ENCODE measurements at regions not wholly inside any gene's neighbourhood (a gene's known extent, or its start where the extent isn't known, plus 50 kb on each side); places are given as distances from the start of the nearest gene placed in this dataset.

- Histone ChIP-seq H3K27me3 (replicated peaks in 1 of 2; ENCODE audit: control insufficient read depth in 2 of 2, insufficient read depth in 2 of 2, low read length in 1 of 2) (peaks cover 0 to 3% of the 10 kb centered on the region in 2 experiments; a peak in 1 of 4 replicates), H3K9ac (ENCODE audit: control insufficient read depth, insufficient read depth, low read length) (no peak overlapping the region), H3K9me3 (replicated peaks; ENCODE audit: control insufficient read depth, insufficient read depth, low read length) (no peaks in the 10 kb centered on the region), H3K4me2 (ENCODE audit: control insufficient read depth, insufficient read depth) (no peak overlapping the region), H3K79me2 (ENCODE audit: control insufficient read depth, insufficient read depth, low read length) (no peaks in the 10 kb centered on the region), H3K27ac (ENCODE audit: control insufficient read depth, insufficient read depth) (no peak overlapping the region), H3K36me3 (ENCODE audit: control insufficient read depth in 2 of 2, insufficient read depth in 2 of 2, low read length in 1 of 2) (no peaks in the 10 kb centered on the region), H3K4me1 (ENCODE audit: control insufficient read depth, insufficient read depth, low read length) (no peaks in the 10 kb centered on the region), H4K20me1 (ENCODE audit: control insufficient read depth, insufficient read depth) (no peaks in the 10 kb centered on the region), H2AFZ (ENCODE audit: control insufficient read depth, low read depth, low read length) (no peak overlapping the region), H3K4me3 (no peak overlapping the region)
- CTCF ChIA-PET, result no interaction called here
- no TSS peak for BruUV-seq (replicated peaks)
- intact Hi-C loops (cut with micrococcal nuclease; ENCODE audit: unreplicated experiment), result no loop called here
- SMC1A ChIA-PET (ENCODE audit: uncharacterized antibody, unreplicated experiment), result no interaction called here
- 1% methylated on average over 7 of the region's 7 CpGs for WGBS (ENCODE audit: insufficient coverage, insufficient replicate concordance, low lambda C conversion rate, missing lambda C conversion rate)
- no peak for DNase-seq (ENCODE audit: low read depth, low spot score)
- no peak for ATAC-seq
- POLR2A ChIA-PET, result no interaction called here
- RAD21 ChIA-PET (ENCODE audit: unreplicated experiment), result no interaction called here
- no peak for FAIRE-seq
- in situ Hi-C loops (cut with MboI), result no loop called here
- TF ChIP-seq SREBF2 (IDR thresholded peaks at IDR 0.05; ENCODE audit: low read length), result no peak
- no peak for TF ChIP-seq SIN3A (IDR thresholded peaks at IDR 0.05; ENCODE audit: low read depth, low read length)
- TF ChIP-seq ZBTB40 (IDR thresholded peaks at IDR 0.05; ENCODE audit: borderline replicate concordance), result no peak
- no peak for TF ChIP-seq PKNOX1 (IDR thresholded peaks at IDR 0.05)
- TF ChIP-seq MEF2A (IDR thresholded peaks at IDR 0.05; ENCODE audit: insufficient read depth, low read depth, low read length), result no peak
- TF ChIP-seq CHD1 (IDR thresholded peaks at IDR 0.05; ENCODE audit: low read depth, low read length), result no peak
- TF ChIP-seq E2F4 (IDR thresholded peaks at IDR 0.05; ENCODE audit: low read depth, low read length), result no peak
- TF ChIP-seq CBFB (IDR thresholded peaks at IDR 0.05; ENCODE audit: low read depth), result no peak
- TF ChIP-seq BCLAF1 (IDR thresholded peaks at IDR 0.05), result no peak
- no peak for TF ChIP-seq BMI1 (IDR thresholded peaks at IDR 0.05; ENCODE audit: borderline replicate concordance)
- TF ChIP-seq ELK1 (IDR thresholded peaks at IDR 0.05; ENCODE audit: low read depth, low read length), result no peak
- TF ChIP-seq SMAD1 (IDR thresholded peaks at IDR 0.05; ENCODE audit: low read depth, partially characterized antibody), result no peak
- no peak for TF ChIP-seq HDAC6 (IDR thresholded peaks at IDR 0.05; ENCODE audit: unreplicated experiment)
Measured at GRCh38 chr16:86922311-86922710, 344.0 kb downstream of the FOXL1 start.
